NCI-H2171 (cell line): ENCODE measurements at regions not wholly inside any gene's neighbourhood (a gene's known extent, or its start where the extent isn't known, plus 50 kb on each side); places are given as distances from the start of the nearest gene placed in this dataset.
"Not testable (repeated sequence)": the region's sequence is repeated elsewhere in the genome, so short reads cannot be mapped to it uniquely, and the experiment has no call there.

ENCODE experiments used
- DNase-seq: peaks from one replicate; lab custom pipeline; 2025; lab: John Stamatoyannopoulos, UW

- no peak for DNase-seq
Observed at GRCh38 chr7:36038063-36038721, 114.9 kb upstream of the EEPD1 start.

GRCh38 chr7:36039243-36039642, 113.8 kb upstream of the EEPD1 start:
- no peak for DNase-seq

DNA sequence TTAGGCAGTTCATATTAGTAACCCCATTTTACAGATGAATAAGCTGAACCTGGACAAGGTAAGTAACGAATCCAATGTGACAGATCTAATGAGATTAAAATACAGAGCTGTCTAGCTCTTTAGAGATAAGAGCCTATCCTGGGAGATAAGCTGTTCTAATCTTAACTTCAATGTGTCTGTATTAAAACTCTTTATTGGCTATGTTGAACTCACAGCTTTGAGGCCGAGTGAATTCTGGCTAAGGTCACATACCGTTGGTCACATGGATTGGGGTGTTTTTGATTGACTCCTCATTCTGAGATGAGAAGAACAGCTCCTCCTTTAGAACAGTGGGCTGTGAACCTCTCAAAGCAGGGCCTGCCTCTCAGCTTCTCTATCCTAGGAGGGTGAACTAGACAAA, 113.4 kb upstream of the EEPD1 start:
- DNase-seq, result no peak

- DNase-seq, result no peak
Observed at GRCh38 chr7:36040679-36041078, 112.4 kb upstream of the EEPD1 start.

DNA sequence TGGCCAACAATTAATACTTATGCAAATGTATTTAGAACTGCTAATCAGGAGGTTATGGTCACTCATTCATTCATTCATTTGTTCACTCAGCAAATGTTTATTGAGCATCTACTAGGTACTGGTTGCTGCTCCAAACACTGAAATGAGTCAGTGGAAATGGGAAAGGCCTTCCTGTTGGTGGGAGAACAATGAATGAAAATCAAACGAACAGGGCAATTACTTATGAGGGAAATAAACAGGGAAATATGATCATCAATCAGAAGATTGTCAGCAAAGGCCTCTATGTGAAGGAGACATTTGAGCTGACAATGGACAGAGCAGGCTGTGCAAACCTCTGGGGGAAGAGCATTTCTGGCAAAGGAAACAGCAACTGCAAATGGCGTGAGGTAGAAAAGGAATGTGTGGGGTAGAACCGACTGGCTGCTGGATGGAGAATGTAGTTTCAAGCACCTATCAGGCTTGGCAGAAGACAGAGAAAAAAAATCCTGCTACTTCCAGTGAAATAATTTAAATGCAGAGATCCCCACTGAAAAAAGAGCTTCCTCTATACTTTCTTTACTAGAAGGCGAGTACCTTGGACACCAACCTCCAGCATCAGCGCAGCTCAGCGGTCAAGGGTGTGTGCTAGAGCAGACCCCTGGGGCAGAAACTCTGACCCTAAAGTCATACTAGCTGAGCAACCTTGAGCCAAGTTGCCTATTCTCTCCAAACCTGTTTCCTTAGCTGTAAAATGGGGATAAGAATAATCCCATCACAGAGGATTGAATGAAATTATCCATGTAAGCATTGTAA, 108.8 kb upstream of the EEPD1 start:
- DNase-seq, result no peak

DNA sequence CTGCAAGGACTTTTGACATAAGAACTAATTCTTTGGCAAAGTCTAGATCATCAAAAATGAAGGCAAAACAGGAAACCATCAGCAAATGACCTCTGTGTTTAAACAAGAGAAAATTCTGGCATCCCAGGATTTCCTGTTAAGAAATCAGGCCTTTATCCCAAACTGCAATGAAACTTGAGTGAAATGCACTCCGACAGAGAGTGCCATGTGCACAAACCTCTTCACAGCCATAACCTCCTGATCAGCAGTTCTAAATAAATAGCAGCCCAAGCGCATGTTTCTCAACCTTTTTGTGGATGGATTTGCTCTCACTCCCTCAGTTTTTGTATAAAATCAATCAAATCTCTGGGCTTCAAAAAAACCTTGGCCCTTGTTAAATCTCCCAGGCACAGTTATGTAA, 107.7 kb upstream of the EEPD1 start:
- DNase-seq, result no peak

DNA sequence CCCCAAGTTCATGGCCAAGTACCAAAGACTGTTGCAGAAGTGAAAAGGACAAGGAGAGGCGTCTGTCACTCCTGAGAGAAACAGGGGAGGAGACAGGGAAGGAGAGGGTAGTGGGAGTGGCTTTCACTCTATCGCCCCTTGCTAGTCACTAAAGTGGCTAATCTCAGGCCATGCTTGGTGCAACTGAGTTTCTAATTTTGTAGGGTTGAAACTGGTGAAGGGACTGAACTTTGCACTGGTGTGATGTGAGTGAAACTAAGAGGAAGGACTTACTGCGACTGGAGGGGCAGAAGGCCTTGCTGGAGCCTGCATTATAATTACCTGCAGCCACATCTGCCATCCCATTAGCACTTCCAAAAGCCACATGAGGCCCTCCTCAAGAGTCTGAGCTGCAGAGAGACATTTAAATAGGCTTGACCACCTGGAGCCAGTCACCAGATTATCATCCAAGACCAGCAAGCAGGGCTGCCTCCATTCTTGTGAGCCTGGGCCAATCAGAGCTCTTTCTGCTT, 107.2 kb upstream of the EEPD1 start:
- no peak for DNase-seq

DNA sequence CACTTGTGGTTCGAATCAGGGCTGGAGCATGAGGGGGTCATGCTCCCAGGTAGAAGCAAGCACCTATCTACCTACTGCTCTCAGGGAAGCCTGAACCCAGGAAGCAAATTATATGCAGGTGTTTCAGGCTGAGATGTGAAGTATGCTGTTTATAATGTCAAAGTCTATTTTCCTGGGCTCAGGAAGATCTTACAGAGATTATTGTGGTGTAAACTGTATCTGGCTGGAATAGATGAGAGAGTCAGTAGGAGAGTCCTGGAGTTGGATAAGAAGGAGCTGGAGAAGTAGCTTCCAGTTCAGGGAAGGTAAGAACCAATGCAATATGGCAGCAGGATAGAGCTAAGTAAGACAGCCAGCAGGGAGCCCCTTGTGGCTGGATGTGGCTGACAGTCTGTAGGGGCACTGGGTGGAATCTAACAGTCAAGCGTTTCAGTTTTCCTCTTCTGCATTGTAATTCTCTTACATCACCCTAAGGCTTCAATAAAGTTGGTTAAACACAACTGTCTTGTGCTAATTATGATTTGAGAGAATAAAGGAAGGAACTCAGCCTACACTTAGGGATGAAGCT, 105.9 kb upstream of the EEPD1 start:
- no peak for DNase-seq

DNA sequence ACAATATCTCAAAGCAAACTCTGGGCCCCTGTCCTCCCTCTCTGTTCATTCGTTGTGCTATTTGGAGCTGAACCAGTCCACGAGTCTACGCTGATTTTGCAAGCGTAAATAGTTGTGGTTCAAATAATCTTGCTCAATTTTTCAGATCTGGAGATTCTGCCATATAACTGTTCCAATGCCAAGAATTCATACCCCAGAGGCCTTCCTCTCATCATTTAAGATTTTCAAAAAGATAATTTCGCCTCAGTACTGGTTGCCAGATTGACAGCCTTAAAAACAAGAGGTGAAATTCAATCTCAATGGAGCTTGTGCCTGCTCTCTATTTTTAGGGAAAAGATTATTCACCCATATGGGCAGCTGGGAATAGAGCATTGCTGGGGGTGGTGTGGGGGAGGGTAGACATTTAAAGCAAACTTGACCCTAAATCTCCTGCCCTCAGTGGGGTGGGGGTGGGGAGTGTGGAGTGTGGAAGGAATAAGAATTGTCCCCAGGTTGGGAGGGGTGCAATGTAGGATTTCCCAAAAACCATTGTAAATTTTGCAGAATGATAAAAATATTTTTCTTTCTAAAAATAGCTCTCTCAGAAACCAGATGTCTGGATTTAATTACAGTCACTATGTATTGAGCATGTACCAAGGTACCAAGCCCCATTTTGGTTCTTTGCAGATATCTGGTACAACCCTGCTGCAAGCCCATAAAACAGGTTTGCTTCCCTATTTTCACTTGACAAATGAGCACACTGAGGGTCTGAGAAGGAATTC, 104.7 kb upstream of the EEPD1 start:
- peak; percentile 88 for DNase-seq

- DNase-seq, result peak; percentile 58
Observed at GRCh38 chr7:36048902-36049240, 104.2 kb upstream of the EEPD1 start.

GRCh38 chr7:36051501-36051900, 101.6 kb upstream of the EEPD1 start:
- no peak for DNase-seq

DNA sequence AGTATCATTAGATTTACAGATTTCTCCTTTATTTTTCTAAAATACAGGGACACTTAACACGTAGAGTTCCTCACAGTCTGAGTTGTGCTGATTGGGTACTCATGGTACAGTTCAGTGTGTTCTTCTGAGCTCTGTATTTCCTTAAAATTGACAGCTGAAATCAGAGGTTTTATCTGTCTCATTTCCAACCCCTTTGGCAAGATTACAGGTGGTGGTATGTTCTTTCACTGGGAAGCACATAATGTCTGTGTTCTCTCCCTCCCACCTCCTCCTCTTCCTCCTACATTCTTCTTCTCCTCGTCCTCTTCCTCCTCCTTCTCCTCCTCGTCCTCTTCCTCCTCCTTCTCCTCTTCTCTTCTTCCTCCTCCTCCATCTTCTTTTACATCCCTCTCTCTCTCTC, 99.5 kb upstream of the EEPD1 start:
- no peak for DNase-seq

- DNase-seq, result no peak
Observed at GRCh38 chr7:36054637-36055036, 98.4 kb upstream of the EEPD1 start.

- no peak for DNase-seq
Observed at GRCh38 chr7:36055207-36055606, 97.8 kb upstream of the EEPD1 start.

- no peak for DNase-seq
Observed at GRCh38 chr7:36057323-36057722, 95.7 kb upstream of the EEPD1 start.

DNA sequence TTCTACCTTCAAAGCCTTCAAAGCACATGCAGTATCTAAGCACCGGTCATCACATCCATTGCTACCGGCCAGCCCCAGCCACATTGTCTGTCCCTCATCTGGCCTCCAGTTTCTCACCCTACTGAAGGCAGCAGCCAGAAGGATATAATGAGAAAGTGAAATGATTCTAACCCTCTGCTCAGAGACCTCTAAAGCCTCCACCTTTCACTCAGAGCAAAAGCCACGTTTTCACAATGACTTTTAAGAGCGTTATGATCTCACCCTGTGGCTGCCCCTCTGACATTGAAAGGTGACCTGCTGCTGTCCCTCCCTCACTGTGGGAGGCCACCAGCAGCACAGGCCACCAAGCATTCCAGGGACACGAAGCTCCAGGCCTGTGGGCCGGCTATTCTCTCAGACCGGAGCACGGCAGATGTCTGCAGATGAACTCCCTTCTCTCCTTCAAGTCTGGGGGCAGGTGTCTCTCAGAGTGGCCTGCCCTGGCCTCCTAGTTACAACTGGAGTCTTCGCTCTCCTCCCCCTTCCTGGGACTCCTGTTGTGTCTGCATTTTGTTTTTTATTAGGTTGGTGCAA, 94.9 kb upstream of the EEPD1 start:
- DNase-seq, result no peak

GRCh38 chr7:36060388-36060787, 92.7 kb upstream of the EEPD1 start:
- DNase-seq, result not testable (repeated sequence)

DNA sequence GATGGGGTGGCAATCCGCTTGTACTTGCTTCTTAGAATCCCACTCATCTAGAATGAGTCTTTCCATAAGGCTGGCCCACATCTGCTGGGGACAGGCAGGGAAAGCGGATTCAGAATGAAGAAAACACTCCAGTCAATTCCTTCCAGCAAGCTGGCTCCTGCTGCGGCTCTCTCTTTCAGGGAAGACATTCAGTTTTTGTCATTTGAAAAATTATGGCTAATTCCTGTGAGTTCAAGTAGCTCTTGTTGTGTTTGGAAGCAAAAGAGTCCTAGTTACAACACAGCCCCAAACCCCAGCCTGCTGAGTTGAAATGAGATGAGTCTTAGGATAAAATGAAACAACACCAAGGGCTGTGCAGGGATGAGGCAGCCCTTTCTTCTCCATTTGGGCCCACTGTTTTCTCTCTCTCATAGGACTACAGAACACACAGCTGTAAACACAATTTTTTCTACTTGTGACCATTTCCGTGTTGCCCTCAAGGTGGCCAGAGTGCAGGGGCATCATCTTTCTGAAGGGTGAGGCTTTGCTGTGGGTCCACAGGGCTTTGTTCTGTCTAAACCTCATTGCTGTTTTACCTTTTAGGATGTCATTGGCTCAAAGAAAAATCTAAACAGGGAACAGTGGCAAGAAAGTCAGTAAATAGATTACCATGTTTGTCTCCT, 90.8 kb upstream of the EEPD1 start:
- DNase-seq, result no peak

- DNase-seq, result no peak
Observed at GRCh38 chr7:36064676-36065075, 88.4 kb upstream of the EEPD1 start.

GRCh38 chr7:36065563-36066342, 87.3 kb upstream of the EEPD1 start:
- DNase-seq, result not testable (repeated sequence)

DNA sequence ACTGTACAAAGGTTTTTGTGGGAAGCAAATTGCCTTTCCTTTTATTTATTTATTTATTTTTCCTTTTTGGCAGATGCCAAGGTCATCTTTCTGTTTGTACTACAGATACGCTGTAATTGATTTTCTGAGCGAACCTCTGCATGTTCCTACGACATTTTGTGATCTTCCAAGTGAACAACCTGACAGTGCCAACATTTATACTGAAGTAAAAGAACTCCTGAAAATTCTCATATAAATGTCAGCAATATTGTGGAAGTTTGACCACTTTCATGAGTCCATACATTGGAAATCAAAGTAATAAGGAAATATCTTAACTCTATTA, 86.8 kb upstream of the EEPD1 start:
- no peak for DNase-seq
